DND-41 (cell line): ENCODE measurements at regions not wholly inside any gene's neighbourhood (a gene's known extent, or its start where the extent isn't known, plus 50 kb on each side); places are given as distances from the start of the nearest gene placed in this dataset.

Source experiments
- CTCF ChIP-seq: IDR thresholded peaks from 2 replicates; pipeline ENCODE4 v1.5.1; 2012; ENCODE audit warnings: borderline replicate concordance, low read length, moderate library complexity, mild to moderate bottlenecking; ENCODE audit not compliant: poor library complexity, severe bottlenecking; ENCODE audit errors: extremely low read depth
- EZH2 ChIP-seq: IDR thresholded peaks from 3 replicates; pipeline ENCODE4 v1.6.1; 2012; ENCODE audit warnings: borderline replicate concordance, low read depth, mild to moderate bottlenecking, moderate library complexity, low read length, inconsistent platforms; ENCODE audit not compliant: severe bottlenecking

GRCh38 chr13:21235174-21235573 is 58.7 kb downstream of the MRPL57 start:
- no peak for TF ChIP-seq CTCF
- no peak for TF ChIP-seq EZH2
